ENCODE measurements at regions not wholly inside any gene's neighbourhood (a gene's known extent, or its start where the extent isn't known, plus 50 kb on each side); places are given as distances from the start of the nearest gene placed in this dataset.
"Not testable (repeated sequence)": the region's sequence is repeated elsewhere in the genome, so short reads cannot be mapped to it uniquely, and the experiment has no call there.

- DNase-seq (ENCODE audit: extremely low read depth, low read depth) = not testable (repeated sequence)
These were observed 307.3 kb upstream of the CHRNA7 start for GRCh38 chr15:31723019-31723418.

- DNase-seq (ENCODE audit: extremely low read depth, low read depth) = not testable (repeated sequence)
These were observed 305.4 kb upstream of the CHRNA7 start for GRCh38 chr15:31724903-31725302.

- not testable (repeated sequence) for DNase-seq (ENCODE audit: extremely low read depth, low read depth)
These were observed 304.7 kb upstream of the CHRNA7 start for GRCh38 chr15:31725619-31726018.

- DNase-seq (ENCODE audit: extremely low read depth, low read depth) = no peak
These were observed 302.7 kb upstream of the CHRNA7 start for GRCh38 chr15:31727612-31728011.

GRCh38 chr15:31732726-31733125, 297.6 kb upstream of the CHRNA7 start:
- DNase-seq (ENCODE audit: extremely low read depth, low read depth) = no peak

GRCh38 chr15:31733424-31733823, 296.9 kb upstream of the CHRNA7 start:
- no peak for DNase-seq (ENCODE audit: extremely low read depth, low read depth)

- DNase-seq (ENCODE audit: extremely low read depth, low read depth) = no peak
These were observed 290.1 kb upstream of the CHRNA7 start for GRCh38 chr15:31740203-31740602.

GRCh38 chr15:31745841-31746240, 284.5 kb upstream of the CHRNA7 start:
- DNase-seq (ENCODE audit: extremely low read depth, low read depth) = no peak

- DNase-seq (ENCODE audit: extremely low read depth, low read depth) = peak; percentile 34
These were observed 278.1 kb upstream of the CHRNA7 start for GRCh38 chr15:31752065-31752762.

- DNase-seq (ENCODE audit: extremely low read depth, low read depth) = no peak
These were observed 277.4 kb upstream of the CHRNA7 start for GRCh38 chr15:31752905-31753304.

GRCh38 chr15:31758126-31758525, 272.2 kb upstream of the CHRNA7 start:
- DNase-seq (ENCODE audit: extremely low read depth, low read depth) = peak; percentile 28

- DNase-seq (ENCODE audit: extremely low read depth, low read depth) = no peak
These were observed 262.3 kb upstream of the CHRNA7 start for GRCh38 chr15:31768055-31768454.

- no peak for DNase-seq (ENCODE audit: extremely low read depth, low read depth)
These were observed 256.3 kb upstream of the CHRNA7 start for GRCh38 chr15:31774045-31774444.

GRCh38 chr15:31776039-31776438, 254.3 kb upstream of the CHRNA7 start:
- no peak for DNase-seq (ENCODE audit: extremely low read depth, low read depth)

GRCh38 chr15:31781261-31781660, 249.1 kb upstream of the CHRNA7 start:
- no peak for DNase-seq (ENCODE audit: extremely low read depth, low read depth)

- no peak for DNase-seq (ENCODE audit: extremely low read depth, low read depth)
These were observed 248.1 kb upstream of the CHRNA7 start for GRCh38 chr15:31782016-31782783.

- no peak for DNase-seq (ENCODE audit: extremely low read depth, low read depth)
These were observed 247.4 kb upstream of the CHRNA7 start for GRCh38 chr15:31782951-31783350.

- no peak for DNase-seq (ENCODE audit: extremely low read depth, low read depth)
These were observed 244.0 kb upstream of the CHRNA7 start for GRCh38 chr15:31786360-31786759.

GRCh38 chr15:31788104-31788503, 242.2 kb upstream of the CHRNA7 start:
- no peak for DNase-seq (ENCODE audit: extremely low read depth, low read depth)

GRCh38 chr15:31792611-31793199, 237.6 kb upstream of the CHRNA7 start:
- no peak for DNase-seq (ENCODE audit: extremely low read depth, low read depth)

GRCh38 chr15:31799319-31799714, 231.0 kb upstream of the CHRNA7 start:
- no peak for DNase-seq (ENCODE audit: extremely low read depth, low read depth)

Data from NCI-H460 (cell line).